Vagina (tissue), 2 donors: ENCODE measurements at regions not wholly inside any gene's neighbourhood (a gene's known extent, or its start where the extent isn't known, plus 50 kb on each side); places are given as distances from the start of the nearest gene placed in this dataset.
"Not testable (repeated sequence)": the region's sequence is repeated elsewhere in the genome, so short reads cannot be mapped to it uniquely, and the experiment has no call there.

ENCODE experiments used
- DNase-seq, 2 donors: peaks; one replicate each; pipeline ENCODE4 v3.0.0-alpha.2; 2017; ENCODE audit errors: extremely low spot score in 2 of 2
- H3K27ac ChIP-seq: fragments of 200-600 bp; sonication (generic); one replicate; pipeline ENCODE4 v1.5.1; 2019
- H3K27me3 ChIP-seq: fragments of 200-600 bp; sonication (generic); one replicate; pipeline ENCODE4 v1.5.1; 2019
- H3K36me3 ChIP-seq, 2 donors: fragments of 200-600 bp; sonication (generic); one replicate each; pipeline ENCODE4 v1.5.1; 2017 to 2019
- H3K4me1 ChIP-seq: fragments of 200-600 bp; sonication (generic); one replicate; pipeline ENCODE4 v1.5.1; 2019
- H3K4me3 ChIP-seq, 2 donors: fragments of 200-600 bp; sonication (generic); 1 replicate in 1 of 2; 2 replicates in 1 of 2; pipeline ENCODE4 v1.5.1; 2016 to 2019
- H3K9me3 ChIP-seq: fragments of 200-600 bp; sonication (generic); one replicate; pipeline ENCODE4 v1.5.1; 2019
- POLR2A ChIP-seq, 2 donors: fragments of 450-650 bp; IDR thresholded peaks; one replicate each; pipeline ENCODE4 v1.6.1; 2017; ENCODE audit warnings: antibody characterized with exemption in 2 of 2, mild to moderate bottlenecking in 2 of 2, moderate library complexity in 2 of 2
- POLR2AphosphoS5 ChIP-seq, 2 donors: sonication (generic); formaldehyde crosslinking; IDR thresholded peaks; one replicate each; pipeline ENCODE4 v1.9.0; 2017; ENCODE audit warnings: antibody characterized with exemption in 2 of 2, mild to moderate bottlenecking in 2 of 2, low read depth in 1 of 2; ENCODE audit not compliant: insufficient read depth in 1 of 2
- intact Hi-C: fragments of 100-400 bp; cut with DNase I; formaldehyde crosslinking; loops from one replicate; pipeline ENCODE4 v1.15.1; 2023
- TF ChIP-seq, protein P1 (sequence below), 3 experiments: fragments of 450-650 bp in 2 of 3; fragments of 200-600 bp in 1 of 3; sonication (generic) in 1 of 3; IDR thresholded peaks; one replicate each; pipeline ENCODE4 v1.5.1; 2017 to 2019; ENCODE audit warnings: antibody characterized with exemption in 3 of 3, mild to moderate bottlenecking in 2 of 3, moderate library complexity in 2 of 3

GRCh38 chr1:5728663-5729355, 263.4 kb downstream of the NPHP4 start:
- intact Hi-C loops, result no loop called here
- H3K27me3 ChIP-seq, result no peaks in the 10 kb centered on the region
- no peak overlapping the region for H3K4me3 ChIP-seq
- H3K9me3 ChIP-seq, result no peaks in the 10 kb centered on the region
- H3K4me1 ChIP-seq, result no peaks in the 10 kb centered on the region
- H3K27ac ChIP-seq, result no peak overlapping the region
- no peak for DNase-seq
- no peaks in the 10 kb centered on the region for H3K36me3 ChIP-seq
- TF ChIP-seq, protein P1, sequence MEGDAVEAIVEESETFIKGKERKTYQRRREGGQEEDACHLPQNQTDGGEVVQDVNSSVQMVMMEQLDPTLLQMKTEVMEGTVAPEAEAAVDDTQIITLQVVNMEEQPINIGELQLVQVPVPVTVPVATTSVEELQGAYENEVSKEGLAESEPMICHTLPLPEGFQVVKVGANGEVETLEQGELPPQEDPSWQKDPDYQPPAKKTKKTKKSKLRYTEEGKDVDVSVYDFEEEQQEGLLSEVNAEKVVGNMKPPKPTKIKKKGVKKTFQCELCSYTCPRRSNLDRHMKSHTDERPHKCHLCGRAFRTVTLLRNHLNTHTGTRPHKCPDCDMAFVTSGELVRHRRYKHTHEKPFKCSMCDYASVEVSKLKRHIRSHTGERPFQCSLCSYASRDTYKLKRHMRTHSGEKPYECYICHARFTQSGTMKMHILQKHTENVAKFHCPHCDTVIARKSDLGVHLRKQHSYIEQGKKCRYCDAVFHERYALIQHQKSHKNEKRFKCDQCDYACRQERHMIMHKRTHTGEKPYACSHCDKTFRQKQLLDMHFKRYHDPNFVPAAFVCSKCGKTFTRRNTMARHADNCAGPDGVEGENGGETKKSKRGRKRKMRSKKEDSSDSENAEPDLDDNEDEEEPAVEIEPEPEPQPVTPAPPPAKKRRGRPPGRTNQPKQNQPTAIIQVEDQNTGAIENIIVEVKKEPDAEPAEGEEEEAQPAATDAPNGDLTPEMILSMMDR (IDR thresholded peaks at IDR 0.05), result no peak
- no peak for TF ChIP-seq POLR2AphosphoS5 (IDR thresholded peaks at IDR 0.05; ENCODE audit: insufficient read depth in 1 of 2, low read depth in 1 of 2)
- TF ChIP-seq POLR2A (IDR thresholded peaks at IDR 0.05), result no peak

DNA sequence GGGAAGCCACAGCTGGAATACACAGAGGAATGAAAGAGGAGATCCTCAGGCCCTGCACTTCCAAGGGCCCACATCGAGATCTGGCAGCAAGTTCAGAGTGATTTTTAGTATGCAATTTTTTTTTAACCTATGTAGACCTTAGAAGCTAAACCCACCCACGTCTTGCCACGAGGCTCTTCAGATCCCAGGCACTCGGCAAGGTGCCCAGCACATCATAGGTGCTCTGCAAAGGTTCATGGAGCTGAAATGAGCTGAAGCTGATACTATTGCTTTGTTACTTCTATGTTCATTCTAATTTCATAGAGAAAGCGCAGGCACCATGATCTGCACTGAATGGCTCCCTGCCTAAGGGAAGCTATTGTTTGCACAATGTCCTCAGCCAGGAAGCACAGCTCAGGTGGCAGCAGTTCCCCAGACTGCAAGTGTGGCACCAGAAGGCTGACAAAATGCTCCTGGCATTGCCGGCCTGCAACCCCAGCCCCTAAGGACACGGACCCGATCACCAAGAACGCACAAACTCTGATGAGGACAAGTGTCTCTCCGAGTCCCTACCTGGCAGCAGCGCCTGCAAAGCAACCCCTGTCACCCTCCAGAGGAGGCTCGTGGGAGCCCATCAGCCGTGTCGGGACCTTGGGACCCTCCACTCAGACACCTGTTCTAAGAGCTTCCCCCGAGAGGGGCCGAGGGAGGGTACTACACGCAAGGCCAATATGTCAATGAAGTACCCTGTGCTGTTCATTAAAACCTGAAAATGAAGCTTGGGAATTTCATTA, 264.2 kb downstream of the NPHP4 start:
- intact Hi-C loops, result no loop called here
- no peaks in the 10 kb centered on the region for H3K4me1 ChIP-seq

GRCh38 chr1:5727191-5727590, 265.0 kb downstream of the NPHP4 start:
- Histone ChIP-seq H3K27ac (no peak overlapping the region), H3K27me3 (no peaks in the 10 kb centered on the region), H3K36me3 (no peaks in the 10 kb centered on the region), H3K9me3 (no peaks in the 10 kb centered on the region), H3K4me3 (no peak overlapping the region), H3K4me1 (no peaks in the 10 kb centered on the region)
- DNase-seq, result no peak
- intact Hi-C loops, result no loop called here
- TF ChIP-seq POLR2A (IDR thresholded peaks at IDR 0.05) (no peak), POLR2AphosphoS5 (IDR thresholded peaks at IDR 0.05; ENCODE audit: insufficient read depth in 1 of 2, low read depth in 1 of 2) (no peak)
- TF ChIP-seq, protein P1 (IDR thresholded peaks at IDR 0.05), result no peak

More for the DNA sequence above, 264.2 kb downstream of the NPHP4 start:
- no peak for DNase-seq
- TF ChIP-seq, protein P1 (IDR thresholded peaks at IDR 0.05), result no peak
- TF ChIP-seq POLR2AphosphoS5 (IDR thresholded peaks at IDR 0.05; ENCODE audit: insufficient read depth in 1 of 2, low read depth in 1 of 2), result no peak
- Histone ChIP-seq H3K27me3 (no peaks in the 10 kb centered on the region), H3K27ac (no peak overlapping the region), H3K9me3 (no peaks in the 10 kb centered on the region), H3K4me3 (no peak overlapping the region), H3K36me3 (no peaks in the 10 kb centered on the region)

DNA sequence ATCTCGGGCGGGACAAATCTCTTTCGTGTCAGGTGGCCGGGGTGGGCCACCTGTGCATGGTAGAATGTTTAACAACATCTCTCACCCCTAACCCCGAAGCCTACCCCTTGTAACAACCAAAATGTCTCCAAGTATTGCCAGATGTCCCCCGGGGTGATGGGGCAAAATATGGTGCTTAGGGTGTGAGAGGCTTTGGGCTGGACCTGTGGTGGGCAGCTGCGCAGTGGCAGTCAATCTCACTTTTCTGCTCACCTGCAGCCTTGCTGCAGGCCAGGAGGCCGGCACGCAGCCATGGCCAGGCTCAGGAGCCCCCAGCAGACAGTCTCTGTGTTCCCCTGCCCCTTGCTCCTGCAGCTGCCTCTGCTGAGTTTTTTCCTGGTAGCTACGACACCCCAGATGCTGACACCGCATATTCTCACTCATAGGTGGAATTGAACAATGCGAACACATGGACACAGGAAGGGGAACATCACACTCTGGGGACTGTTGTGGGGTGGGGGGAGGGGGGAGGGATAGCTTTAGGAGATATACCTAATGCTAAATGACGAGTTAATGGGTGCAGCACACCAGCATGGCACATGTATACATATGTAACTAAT, 265.5 kb downstream of the NPHP4 start:
- H3K4me1 ChIP-seq, DNase-seq, H3K4me3 ChIP-seq, intact Hi-C loops, H3K36me3 ChIP-seq, H3K27ac ChIP-seq, H3K9me3 ChIP-seq, H3K27me3 ChIP-seq: not testable (repeated sequence)

GRCh38 chr1:5725855-5726585, 266.2 kb downstream of the NPHP4 start:
- Histone ChIP-seq H3K27ac (no peak overlapping the region), H3K4me1 (no peaks in the 10 kb centered on the region), H3K9me3 (no peaks in the 10 kb centered on the region), H3K4me3 (no peak overlapping the region), H3K36me3 (no peaks in the 10 kb centered on the region), H3K27me3 (no peaks in the 10 kb centered on the region)
- intact Hi-C loops, result no loop called here
- TF ChIP-seq POLR2AphosphoS5 (IDR thresholded peaks at IDR 0.05; ENCODE audit: insufficient read depth in 1 of 2, low read depth in 1 of 2), result no peak
- TF ChIP-seq, protein P1 (IDR thresholded peaks at IDR 0.05), result no peak
- DNase-seq, result no peak
